PC-9 (cell line): ENCODE measurements at regions not wholly inside any gene's neighbourhood (a gene's known extent, or its start where the extent isn't known, plus 50 kb on each side); places are given as distances from the start of the nearest gene placed in this dataset.

ENCODE experiments used
- BruUV-seq: library from RNA; stranded (reverse); fragments of 400-500 nt; replicated peaks from 2 replicates; lab custom pipeline; 2021; lab: Mats Ljungman, UMichigan
- CTCF ChIA-PET: fragments of 300-600 bp; sonication (Branson Sonifier 250); formaldehyde crosslinking; loops from one replicate; lab custom pipeline; 2022; ENCODE audit warnings: antibody characterized with exemption; lab: Charles Lee
- POLR2A ChIA-PET: fragments of 300-600 bp; sonication (Branson Sonifier 250); formaldehyde crosslinking; loops from one replicate; lab custom pipeline; 2022; ENCODE audit warnings: antibody characterized with exemption; ENCODE audit not compliant: unreplicated experiment; lab: Charles Lee
- DNase-seq, 2 experiments: peaks; one replicate each; pipeline versions ENCODE4 v3.0.0 to v3.0.0-alpha.2; 2015 to 2022; ENCODE audit warnings: mixed read lengths in 1 of 2
- H2AFZ ChIP-seq: fragments of 200-600 bp; sonication (generic); 2 replicates; pipeline ENCODE4 v1.8.1; 2017; ENCODE audit warnings: antibody characterized with exemption
- H3F3A ChIP-seq: fragments of 200-600 bp; sonication (generic); 2 replicates; pipeline ENCODE4 v1.8.1; 2017; ENCODE audit warnings: antibody characterized with exemption, mild to moderate bottlenecking, low read depth; ENCODE audit not compliant: insufficient read depth
- H3K27ac ChIP-seq: fragments of 200-600 bp; sonication (generic); 2 replicates; pipeline ENCODE4 v1.6.1; 2016; ENCODE audit warnings: mixed run types
- H3K27me3 ChIP-seq: fragments of 200-600 bp; sonication (generic); 2 replicates; pipeline ENCODE4 v1.6.1; 2016; ENCODE audit warnings: low read depth, mixed run types; ENCODE audit not compliant: insufficient read depth
- H3K36me3 ChIP-seq: fragments of 200-600 bp; sonication (generic); 2 replicates; pipeline ENCODE4 v1.6.1; 2016; ENCODE audit warnings: low read depth, mixed run types
- H3K4me1 ChIP-seq: fragments of 200-600 bp; sonication (generic); replicated peaks from 2 replicates; pipeline ENCODE4 v1.6.1; 2016; ENCODE audit warnings: mixed run types; ENCODE audit not compliant: insufficient read depth
- H3K4me2 ChIP-seq: fragments of 200-600 bp; sonication (generic); 2 replicates; pipeline ENCODE4 v1.6.1; 2017; ENCODE audit warnings: mixed run types
- H3K4me3 ChIP-seq: fragments of 200-600 bp; sonication (generic); 2 replicates; pipeline ENCODE4 v1.6.1; 2016; ENCODE audit warnings: mixed run types
- H3K79me2 ChIP-seq: fragments of 200-600 bp; sonication (generic); 2 replicates; pipeline ENCODE4 v1.6.1; 2017; ENCODE audit warnings: low read depth, mixed run types
- H3K9me2 ChIP-seq: fragments of 200-600 bp; sonication (generic); 2 replicates; pipeline ENCODE4 v1.8.1; 2017; ENCODE audit warnings: mild to moderate bottlenecking; ENCODE audit not compliant: insufficient read depth
- H3K9me3 ChIP-seq: fragments of 200-600 bp; sonication (generic); 2 replicates; pipeline ENCODE4 v1.8.1; 2016; ENCODE audit warnings: low read depth; ENCODE audit not compliant: insufficient read depth
- H4K20me1 ChIP-seq: fragments of 200-600 bp; sonication (generic); 2 replicates; pipeline ENCODE4 v1.8.1; 2017; ENCODE audit not compliant: insufficient read depth
- CTCF ChIP-seq: fragments of 200-600 bp; sonication (generic); conservative IDR thresholded peaks from 2 replicates; pipeline ENCODE4 v1.6.1; 2017; ENCODE audit warnings: mixed run types, antibody characterized with exemption, mild to moderate bottlenecking, moderate library complexity
- EZH2 ChIP-seq: fragments of 200-600 bp; sonication (generic); IDR thresholded peaks from 2 replicates; pipeline ENCODE4 v1.8.0; 2017; ENCODE audit warnings: antibody characterized with exemption, low read depth
- intact Hi-C: fragments of 100-400 bp; cut with micrococcal nuclease; formaldehyde crosslinking; loops from one replicate; pipeline ENCODE4 v1.10.0; 2022; ENCODE audit not compliant: unreplicated experiment

GRCh38 chr6:22471132-22471690, 98.2 kb upstream of the HDGFL1 start:
- no TSS peak for BruUV-seq
- H3K36me3 ChIP-seq = no peaks in the 10 kb centered on the region
- POLR2A ChIA-PET = interaction anchor here (0.6 kb wide), 2 partner anchors 47 to 1251 kb away, joined by 3 to 4 read pairs; no protein-coding TSS in a partner anchor
- H3K4me2 ChIP-seq = no peak overlapping the region
- H3K4me3 ChIP-seq = no peak overlapping the region
- H4K20me1 ChIP-seq = no peaks in the 10 kb centered on the region
- no peak overlapping the region for H3K27ac ChIP-seq
- CTCF ChIA-PET = interaction anchor here (0.6 kb wide), 1 partner anchor 16 kb away, joined by 3 read pairs; no protein-coding TSS in a partner anchor
- H3K9me2 ChIP-seq = no peaks in the 10 kb centered on the region
- no peaks in the 10 kb centered on the region for H3K27me3 ChIP-seq
- no peaks in the 10 kb centered on the region for H3K9me3 ChIP-seq
- H2AFZ ChIP-seq = no peak overlapping the region
- DNase-seq = peak; percentile 36 to 55
- TF ChIP-seq EZH2 = no peak
- 0 out of 2 replicates have a peak, but pooled peaks have one; percentile 19 for TF ChIP-seq CTCF
- H3K4me1 ChIP-seq = 0 out of 2 replicates have a peak, but pooled peaks cover 4% of the 10 kb centered on the region
- intact Hi-C loops = no loop called here
- H3K79me2 ChIP-seq = no peaks in the 10 kb centered on the region
- no peaks in the 10 kb centered on the region for H3F3A ChIP-seq

- 0 out of 2 replicates have a peak, but pooled peaks cover 4% of the 10 kb centered on the region for H3K4me1 ChIP-seq
- no peaks in the 10 kb centered on the region for H3F3A ChIP-seq
- intact Hi-C loops = no loop called here
- H3K27me3 ChIP-seq = no peaks in the 10 kb centered on the region
- BruUV-seq = no TSS peak
- TF ChIP-seq CTCF (no peak), EZH2 (no peak)
- H4K20me1 ChIP-seq = no peaks in the 10 kb centered on the region
- H3K27ac ChIP-seq = no peak overlapping the region
- H3K79me2 ChIP-seq = no peaks in the 10 kb centered on the region
- no peak overlapping the region for H3K4me2 ChIP-seq
- H3K4me3 ChIP-seq = no peak overlapping the region
- H2AFZ ChIP-seq = no peak overlapping the region
- DNase-seq = no peak
- ChIA-PET POLR2A (no interaction called here), CTCF (no interaction called here)
- no peaks in the 10 kb centered on the region for H3K9me3 ChIP-seq
- H3K9me2 ChIP-seq = no peaks in the 10 kb centered on the region
- no peaks in the 10 kb centered on the region for H3K36me3 ChIP-seq
Observed at GRCh38 chr6:22471746-22472145, 97.6 kb upstream of the HDGFL1 start.

GRCh38 chr6:22473991-22474682, 95.2 kb upstream of the HDGFL1 start:
- intact Hi-C loops = no loop called here
- Histone ChIP-seq H3K36me3 (no peaks in the 10 kb centered on the region), H3K4me3 (no peak overlapping the region), H3K27me3 (no peaks in the 10 kb centered on the region), H4K20me1 (no peaks in the 10 kb centered on the region), H2AFZ (no peak overlapping the region), H3K9me2 (no peaks in the 10 kb centered on the region), H3F3A (no peaks in the 10 kb centered on the region), H3K4me2 (no peak overlapping the region), H3K9me3 (no peaks in the 10 kb centered on the region), H3K79me2 (no peaks in the 10 kb centered on the region), H3K27ac (no peak overlapping the region), H3K4me1 (0 out of 2 replicates have a peak, but pooled peaks cover 4% of the 10 kb centered on the region)
- DNase-seq = no peak
- BruUV-seq = no TSS peak
- ChIA-PET POLR2A (no interaction called here), CTCF (no interaction called here)
- TF ChIP-seq EZH2 = no peak
- TF ChIP-seq CTCF = no peak
